NCI-H2227 (cell line): ENCODE measurements at regions not wholly inside any gene's neighbourhood (a gene's known extent, or its start where the extent isn't known, plus 50 kb on each side); places are given as distances from the start of the nearest gene placed in this dataset.
"Not testable (repeated sequence)": the region's sequence is repeated elsewhere in the genome, so short reads cannot be mapped to it uniquely, and the experiment has no call there.

Source experiments
- DNase-seq: peaks from one replicate; lab custom pipeline; 2025; ENCODE audit not compliant: unreplicated experiment; lab: John Stamatoyannopoulos, UW

DNA sequence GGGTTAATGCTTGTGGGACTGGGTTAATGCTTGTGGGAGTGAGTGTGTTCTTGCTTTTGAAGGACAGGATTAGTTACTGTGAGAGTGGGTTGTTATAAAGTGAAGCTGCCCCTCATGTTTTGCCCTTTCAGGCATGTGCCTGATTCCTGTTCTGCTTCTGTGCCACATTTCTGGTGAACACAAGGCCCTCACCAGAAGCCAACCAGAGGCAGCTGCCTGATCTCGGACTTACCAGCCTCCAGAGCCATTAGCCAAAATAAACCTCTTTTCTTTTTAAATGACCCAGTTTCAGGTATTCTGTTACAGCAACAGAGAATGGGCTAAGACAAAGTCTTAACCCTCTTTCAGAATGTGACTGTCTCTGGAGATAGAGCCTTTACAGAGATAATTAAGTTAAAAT, 113.3 kb upstream of the TMTC4 start:
- no peak for DNase-seq

DNA sequence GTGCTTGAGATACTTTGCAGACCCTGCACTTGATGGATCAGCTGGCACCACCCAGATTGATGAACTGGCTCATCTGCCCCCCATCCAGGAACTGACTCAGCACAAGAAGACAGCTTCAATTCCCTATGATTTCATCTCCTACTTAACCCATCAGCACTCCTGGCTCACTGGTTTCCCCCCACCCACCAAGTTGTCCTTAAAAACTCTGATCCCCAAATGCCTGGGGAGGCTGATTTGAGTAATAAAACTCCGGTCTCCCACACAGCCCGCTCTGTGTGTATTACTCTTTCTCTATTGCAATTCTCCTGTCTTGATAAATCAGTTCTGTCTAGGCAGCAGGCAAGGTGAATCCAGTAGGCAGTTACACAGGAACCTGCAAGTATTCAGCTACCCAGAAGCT, 102.1 kb upstream of the TMTC4 start:
- not testable (repeated sequence) for DNase-seq

- no peak for DNase-seq
Observed at GRCh38 chr13:100773923-100774663, 99.5 kb upstream of the TMTC4 start.

DNA sequence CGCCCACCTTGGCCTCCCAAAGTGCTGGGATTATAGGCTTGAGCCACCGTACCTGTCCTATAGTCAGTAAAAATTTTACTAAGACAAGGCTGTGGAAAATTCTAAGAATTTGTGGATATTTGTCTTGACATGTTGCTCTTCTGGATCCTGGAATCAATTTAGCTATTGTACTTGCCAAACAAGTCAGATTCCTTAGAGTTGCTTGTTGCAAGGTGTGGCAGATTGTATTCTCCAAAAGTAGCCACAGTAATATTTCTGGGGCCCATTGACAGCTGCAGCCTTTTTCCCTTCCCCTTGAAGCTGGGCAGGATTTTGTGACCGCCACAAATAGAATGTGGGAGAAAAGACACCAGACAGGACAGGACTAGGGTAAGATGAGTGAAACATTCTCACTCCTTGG, 98.8 kb upstream of the TMTC4 start:
- no peak for DNase-seq

GRCh38 chr13:100767192-100767591, 92.6 kb upstream of the TMTC4 start:
- no peak for DNase-seq

DNA sequence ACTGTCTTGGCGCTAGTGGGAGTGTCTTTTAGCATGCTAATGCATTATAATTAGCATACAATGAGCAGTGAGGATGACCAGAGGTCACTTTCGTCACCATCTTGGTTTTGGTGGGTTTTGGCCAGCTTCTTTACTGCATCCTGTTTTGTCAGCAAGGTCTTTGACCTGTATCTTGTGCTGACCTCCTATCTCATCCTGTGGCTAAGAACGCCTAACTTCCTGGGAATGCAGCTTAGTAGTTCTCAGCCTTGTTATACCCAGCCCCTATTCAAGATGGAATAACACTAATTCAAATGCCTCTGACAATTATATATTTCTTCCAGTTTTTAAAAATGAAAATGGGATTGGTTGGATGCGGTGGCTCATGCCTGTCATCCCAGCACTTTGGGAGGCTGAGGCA, 92.0 kb upstream of the TMTC4 start:
- not testable (repeated sequence) for DNase-seq

- no peak for DNase-seq
Observed at GRCh38 chr13:100764937-100765336, 90.3 kb upstream of the TMTC4 start.

DNA sequence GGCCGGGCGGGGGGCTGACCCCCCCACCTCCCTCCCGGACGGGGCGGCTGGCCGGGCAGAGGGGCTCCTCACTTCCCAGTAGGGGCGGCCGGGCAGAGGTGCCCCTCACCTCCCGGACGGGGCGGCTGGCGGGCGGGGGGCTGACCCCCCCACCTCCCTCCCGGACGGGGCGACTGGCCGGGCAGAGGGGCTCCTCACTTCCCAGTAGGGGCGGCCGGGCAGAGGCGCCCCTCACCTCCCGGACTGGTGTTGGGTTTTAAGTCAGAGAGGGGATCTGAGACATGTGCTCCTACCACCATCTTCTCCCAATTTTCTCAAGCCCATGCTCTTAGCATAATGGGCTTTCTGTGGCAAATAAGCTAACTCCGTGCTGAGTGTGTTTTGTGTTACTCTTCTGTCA, 87.5 kb upstream of the TMTC4 start:
- DNase-seq, result not testable (repeated sequence)

DNA sequence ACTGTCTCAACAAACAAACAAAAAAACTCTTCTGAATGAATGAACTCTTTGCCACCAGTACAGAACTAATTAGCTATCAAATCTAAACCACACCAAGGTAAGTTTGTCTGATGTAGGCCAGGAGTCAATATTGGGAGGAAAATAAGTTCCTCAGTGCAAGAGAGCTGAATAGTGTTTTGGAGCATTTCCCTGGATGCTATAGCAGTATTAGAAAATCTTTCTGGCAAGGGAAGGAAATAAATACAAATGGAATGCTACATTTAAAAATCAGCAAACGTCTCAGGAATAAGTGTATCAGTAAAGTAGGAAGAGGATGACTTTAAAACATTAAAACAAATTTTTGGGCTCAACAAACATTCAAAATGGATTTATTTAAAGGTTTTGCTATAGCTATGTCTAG, 81.3 kb upstream of the TMTC4 start:
- DNase-seq, result no peak

- DNase-seq, result no peak
Observed at GRCh38 chr13:100754459-100754858, 79.9 kb upstream of the TMTC4 start.

- DNase-seq, result no peak
Observed at GRCh38 chr13:100753376-100753775, 78.8 kb upstream of the TMTC4 start.

- peak; percentile 36 for DNase-seq
Observed at GRCh38 chr13:100751826-100752225, 77.2 kb upstream of the TMTC4 start.

DNA sequence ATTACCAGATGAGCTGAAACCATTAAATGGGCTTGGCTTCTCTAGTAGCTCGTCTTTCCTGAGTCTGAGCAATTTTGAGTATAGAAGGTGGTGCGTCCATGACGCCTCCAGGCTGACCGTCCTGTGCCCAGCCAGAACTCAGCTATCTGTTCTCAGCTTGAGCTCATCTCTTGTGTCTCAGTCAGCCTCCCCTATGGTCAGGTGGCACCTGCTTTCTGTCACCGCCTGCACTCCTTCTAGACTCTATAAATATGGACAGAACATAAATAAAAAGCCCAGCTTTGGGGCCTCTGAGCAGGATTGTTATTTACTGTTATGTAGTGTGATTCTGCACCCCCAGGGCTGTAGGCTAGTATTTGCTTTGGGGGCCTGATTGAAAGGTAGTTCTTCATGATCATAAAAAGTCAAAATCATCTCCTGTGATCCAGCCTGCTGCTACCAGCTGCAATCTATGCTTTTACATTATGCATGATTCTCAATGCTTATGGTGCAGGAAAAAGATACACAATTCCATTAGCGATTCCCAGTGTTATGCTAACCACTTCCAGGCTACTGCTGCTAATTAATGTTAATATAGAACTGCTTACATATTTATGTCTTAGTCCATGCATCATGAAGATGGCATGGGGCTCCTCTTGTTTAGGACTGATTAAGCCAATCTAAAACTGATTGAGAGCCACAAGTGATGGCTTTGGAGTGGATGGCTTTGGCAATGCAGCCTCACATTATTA, 72.5 kb upstream of the TMTC4 start:
- no peak for DNase-seq

- no peak for DNase-seq
Observed at GRCh38 chr13:100738176-100738855, 63.7 kb upstream of the TMTC4 start.

DNA sequence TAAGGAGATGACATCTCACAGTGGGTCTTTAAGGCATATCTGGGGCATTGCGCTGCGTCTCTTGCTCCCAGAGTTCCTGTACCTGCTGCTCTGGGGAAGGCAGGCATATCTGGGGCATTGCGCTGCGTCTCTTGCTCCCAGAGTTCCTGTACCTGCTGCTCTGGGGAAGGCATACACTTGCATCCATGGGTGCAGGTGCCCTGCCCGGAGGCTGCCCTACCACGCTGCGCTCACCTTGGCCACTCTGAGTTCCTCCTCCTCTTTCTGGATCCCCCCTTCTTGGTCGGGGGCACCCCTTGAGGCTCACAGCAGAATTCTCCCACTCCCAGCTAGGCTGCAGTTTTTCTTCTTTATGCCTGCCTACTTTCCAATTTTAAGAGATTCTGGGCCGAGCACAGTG, 60.9 kb upstream of the TMTC4 start:
- no peak for DNase-seq

DNA sequence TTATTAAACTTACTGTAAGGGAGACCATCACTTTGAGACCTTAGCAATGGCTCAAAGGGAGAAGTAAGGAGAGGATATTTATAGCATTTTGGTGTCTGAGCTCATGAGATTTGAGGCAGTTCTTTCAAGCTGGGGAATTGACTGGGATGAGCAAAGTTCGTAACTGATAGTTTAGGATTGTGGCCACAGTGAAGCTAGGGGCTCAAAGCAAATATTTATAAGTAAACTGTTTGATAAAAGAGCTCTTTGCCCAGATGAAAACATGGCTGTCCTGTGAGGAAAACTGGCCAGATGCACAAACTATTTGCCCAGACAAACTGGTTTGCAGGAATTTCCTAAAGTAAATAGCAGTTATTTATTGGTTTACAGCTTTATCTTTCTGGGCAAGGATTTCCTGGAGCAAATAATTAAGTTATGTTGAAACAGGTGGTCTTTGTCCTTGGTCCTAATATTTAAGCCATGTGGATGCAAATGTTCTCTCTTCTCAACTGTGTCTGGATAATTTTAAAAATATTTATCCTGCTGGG, 59.7 kb upstream of the TMTC4 start:
- no peak for DNase-seq

DNA sequence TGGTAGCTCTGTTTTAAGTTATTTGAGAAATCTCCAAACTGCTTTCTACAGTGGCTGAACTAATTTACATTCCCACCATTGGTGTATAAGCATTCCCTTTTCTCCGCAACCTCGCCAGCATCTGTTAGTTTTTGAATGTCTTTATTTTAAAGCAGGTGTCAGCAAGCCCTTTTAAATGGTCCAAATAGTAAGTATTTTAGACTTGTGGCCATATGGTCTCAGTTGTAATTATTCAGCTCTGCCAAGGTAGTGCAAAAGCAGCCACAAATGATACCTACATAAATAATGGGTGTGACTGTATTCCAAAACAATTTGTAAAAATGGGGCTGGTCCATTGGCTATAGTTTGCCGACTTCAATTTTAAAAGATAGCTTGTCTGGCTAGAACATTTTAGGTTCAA, 58.7 kb upstream of the TMTC4 start:
- no peak for DNase-seq

DNA sequence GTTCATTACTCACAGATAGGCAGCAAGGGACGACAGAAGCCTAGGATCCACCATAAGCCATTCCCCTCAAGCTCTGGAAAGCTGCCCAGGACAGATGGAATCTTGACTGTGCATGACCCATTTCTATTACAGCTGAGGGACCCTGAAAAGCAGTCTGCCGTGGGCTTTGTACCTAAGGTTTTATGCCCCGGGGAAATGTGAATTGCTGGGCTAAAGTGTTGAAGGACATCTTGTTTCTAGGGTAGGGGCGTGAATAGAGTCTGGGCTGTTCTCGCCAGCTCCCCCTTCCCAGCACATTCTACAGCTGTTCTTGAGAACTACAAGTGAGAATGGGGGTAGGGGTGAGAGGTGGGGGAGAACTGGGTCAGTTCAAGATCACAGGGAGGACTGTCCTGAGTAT, 53.6 kb upstream of the TMTC4 start:
- no peak for DNase-seq

GRCh38 chr13:100725472-100725871, 50.9 kb upstream of the TMTC4 start:
- no peak for DNase-seq

DNA sequence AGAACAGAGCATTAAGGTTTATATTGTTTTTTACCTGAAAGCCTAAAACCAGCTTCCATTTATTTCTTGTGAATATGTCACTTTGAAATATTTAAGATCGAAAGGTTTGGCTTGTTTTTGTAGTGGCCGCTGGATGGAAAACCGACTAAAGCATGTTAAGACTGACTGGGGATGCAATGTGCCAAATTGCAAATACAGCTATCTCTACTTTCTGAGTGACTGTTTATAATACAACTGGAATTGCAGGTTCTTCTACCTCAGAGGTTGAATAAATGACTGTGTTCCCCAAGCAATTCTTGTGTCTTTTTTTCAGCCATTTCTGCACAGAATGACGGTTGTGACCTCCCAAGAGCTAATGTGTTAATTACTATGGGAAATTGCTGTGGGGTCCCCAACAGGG, 50.0 kb upstream of the TMTC4 start:
- DNase-seq, result no peak
